ENCODE measurements at regions not wholly inside any gene's neighbourhood (a gene's known extent, or its start where the extent isn't known, plus 50 kb on each side); places are given as distances from the start of the nearest gene placed in this dataset.

- ATAC-seq (replicated peaks; ENCODE audit: extremely low read depth, poor library complexity, severe bottlenecking) (no peak), DNase-seq (ENCODE audit: low spot score in 2 of 2) (no peak)
- Mint-ChIP-seq H3K27ac (ENCODE audit: low read depth) (no peak overlapping the region), H3K4me3 (no peak overlapping the region), H3K27me3 (peaks cover 4% of the 10 kb centered on the region), H3K9me3 (peaks cover 20% of the 10 kb centered on the region), H3K4me1 (no peaks in the 10 kb centered on the region), H3K36me3 (ENCODE audit: insufficient read depth) (no peaks in the 10 kb centered on the region)
Observed at GRCh38 chr2:217379807-217380206, 519.9 kb upstream of the TNP1 start.

GRCh38 chr2:217372794-217373193, 512.9 kb upstream of the TNP1 start:
- H3K4me3 Mint-ChIP-seq: no peak overlapping the region
- H3K4me1 Mint-ChIP-seq: no peaks in the 10 kb centered on the region
- H3K9me3 Mint-ChIP-seq: peaks cover 16% of the 10 kb centered on the region
- DNase-seq (ENCODE audit: low spot score in 2 of 2): no peak
- no peak for ATAC-seq (replicated peaks; ENCODE audit: extremely low read depth, poor library complexity, severe bottlenecking)
- no peak overlapping the region for H3K27ac Mint-ChIP-seq (ENCODE audit: low read depth)
- no peaks in the 10 kb centered on the region for H3K36me3 Mint-ChIP-seq (ENCODE audit: insufficient read depth)
- H3K27me3 Mint-ChIP-seq: no peaks in the 10 kb centered on the region

GRCh38 chr2:217371781-217372213, 511.9 kb upstream of the TNP1 start:
- DNase-seq (ENCODE audit: low spot score in 2 of 2) (no peak), ATAC-seq (replicated peaks; ENCODE audit: extremely low read depth, poor library complexity, severe bottlenecking) (no peak)
- no peaks in the 10 kb centered on the region for H3K36me3 Mint-ChIP-seq (ENCODE audit: insufficient read depth)
- H3K4me3 Mint-ChIP-seq: no peak overlapping the region
- no peak overlapping the region for H3K27ac Mint-ChIP-seq (ENCODE audit: low read depth)
- peaks cover 10% of the 10 kb centered on the region for H3K9me3 Mint-ChIP-seq
- no peaks in the 10 kb centered on the region for H3K4me1 Mint-ChIP-seq
- H3K27me3 Mint-ChIP-seq: no peaks in the 10 kb centered on the region

GRCh38 chr2:217370391-217370790, 510.5 kb upstream of the TNP1 start:
- no peaks in the 10 kb centered on the region for H3K4me1 Mint-ChIP-seq
- H3K27me3 Mint-ChIP-seq: no peaks in the 10 kb centered on the region
- ATAC-seq (replicated peaks; ENCODE audit: extremely low read depth, poor library complexity, severe bottlenecking): no peak
- no peaks in the 10 kb centered on the region for H3K9me3 Mint-ChIP-seq
- H3K4me3 Mint-ChIP-seq: no peak overlapping the region
- H3K27ac Mint-ChIP-seq (ENCODE audit: low read depth): no peak overlapping the region
- no peak for DNase-seq (ENCODE audit: low spot score in 2 of 2)
- H3K36me3 Mint-ChIP-seq (ENCODE audit: insufficient read depth): no peaks in the 10 kb centered on the region

GRCh38 chr2:217367464-217367863, 507.6 kb upstream of the TNP1 start:
- Mint-ChIP-seq H3K27me3 (no peaks in the 10 kb centered on the region), H3K36me3 (ENCODE audit: insufficient read depth) (no peaks in the 10 kb centered on the region), H3K9me3 (no peaks in the 10 kb centered on the region), H3K27ac (ENCODE audit: low read depth) (no peak overlapping the region), H3K4me3 (no peak overlapping the region), H3K4me1 (no peaks in the 10 kb centered on the region)
- DNase-seq (ENCODE audit: low spot score in 2 of 2) (no peak), ATAC-seq (replicated peaks; ENCODE audit: extremely low read depth, poor library complexity, severe bottlenecking) (no peak)

GRCh38 chr2:217366966-217367365, 507.1 kb upstream of the TNP1 start:
- H3K4me3 Mint-ChIP-seq: no peak overlapping the region
- ATAC-seq (replicated peaks; ENCODE audit: extremely low read depth, poor library complexity, severe bottlenecking) (no peak), DNase-seq (ENCODE audit: low spot score in 2 of 2) (no peak)
- no peaks in the 10 kb centered on the region for H3K4me1 Mint-ChIP-seq
- H3K9me3 Mint-ChIP-seq: no peaks in the 10 kb centered on the region
- H3K36me3 Mint-ChIP-seq (ENCODE audit: insufficient read depth): no peaks in the 10 kb centered on the region
- H3K27me3 Mint-ChIP-seq: no peaks in the 10 kb centered on the region
- no peak overlapping the region for H3K27ac Mint-ChIP-seq (ENCODE audit: low read depth)

GRCh38 chr2:217366266-217366895, 506.5 kb upstream of the TNP1 start:
- no peak for ATAC-seq (replicated peaks; ENCODE audit: extremely low read depth, poor library complexity, severe bottlenecking)
- H3K36me3 Mint-ChIP-seq (ENCODE audit: insufficient read depth): no peaks in the 10 kb centered on the region
- H3K4me1 Mint-ChIP-seq: no peaks in the 10 kb centered on the region
- no peaks in the 10 kb centered on the region for H3K27me3 Mint-ChIP-seq
- no peaks in the 10 kb centered on the region for H3K9me3 Mint-ChIP-seq
- no peak for DNase-seq (ENCODE audit: low spot score in 2 of 2)
- no peak overlapping the region for H3K4me3 Mint-ChIP-seq
- no peak overlapping the region for H3K27ac Mint-ChIP-seq (ENCODE audit: low read depth)

- no peak overlapping the region for H3K27ac Mint-ChIP-seq (ENCODE audit: low read depth)
- no peaks in the 10 kb centered on the region for H3K4me1 Mint-ChIP-seq
- H3K4me3 Mint-ChIP-seq: no peak overlapping the region
- ATAC-seq (replicated peaks; ENCODE audit: extremely low read depth, poor library complexity, severe bottlenecking): no peak
- H3K27me3 Mint-ChIP-seq: no peaks in the 10 kb centered on the region
- H3K9me3 Mint-ChIP-seq: no peaks in the 10 kb centered on the region
- H3K36me3 Mint-ChIP-seq (ENCODE audit: insufficient read depth): no peaks in the 10 kb centered on the region
- no peak for DNase-seq (ENCODE audit: low spot score in 2 of 2)
Observed at GRCh38 chr2:217365656-217366055, 505.8 kb upstream of the TNP1 start.

- no peaks in the 10 kb centered on the region for H3K36me3 Mint-ChIP-seq (ENCODE audit: insufficient read depth)
- H3K4me3 Mint-ChIP-seq: no peak overlapping the region
- DNase-seq (ENCODE audit: low spot score in 2 of 2): no peak
- no peaks in the 10 kb centered on the region for H3K9me3 Mint-ChIP-seq
- H3K4me1 Mint-ChIP-seq: no peaks in the 10 kb centered on the region
- H3K27me3 Mint-ChIP-seq: no peaks in the 10 kb centered on the region
- H3K27ac Mint-ChIP-seq (ENCODE audit: low read depth): no peak overlapping the region
- ATAC-seq (replicated peaks; ENCODE audit: extremely low read depth, poor library complexity, severe bottlenecking): no peak
Observed at GRCh38 chr2:217364224-217364623, 504.4 kb upstream of the TNP1 start.

GRCh38 chr2:217363470-217363869, 503.6 kb upstream of the TNP1 start:
- Mint-ChIP-seq H3K9me3 (no peaks in the 10 kb centered on the region), H3K4me1 (no peaks in the 10 kb centered on the region), H3K36me3 (ENCODE audit: insufficient read depth) (no peaks in the 10 kb centered on the region), H3K4me3 (no peak overlapping the region), H3K27ac (ENCODE audit: low read depth) (no peak overlapping the region), H3K27me3 (no peaks in the 10 kb centered on the region)
- DNase-seq (ENCODE audit: low spot score in 2 of 2): no peak
- ATAC-seq (replicated peaks; ENCODE audit: extremely low read depth, poor library complexity, severe bottlenecking): no peak

GRCh38 chr2:217362710-217363109, 502.8 kb upstream of the TNP1 start:
- Mint-ChIP-seq H3K27ac (ENCODE audit: low read depth) (no peak overlapping the region), H3K27me3 (no peaks in the 10 kb centered on the region), H3K4me3 (no peak overlapping the region), H3K36me3 (ENCODE audit: insufficient read depth) (no peaks in the 10 kb centered on the region), H3K4me1 (no peaks in the 10 kb centered on the region), H3K9me3 (no peaks in the 10 kb centered on the region)
- ATAC-seq (replicated peaks; ENCODE audit: extremely low read depth, poor library complexity, severe bottlenecking) (no peak), DNase-seq (ENCODE audit: low spot score in 2 of 2) (no peak)

GRCh38 chr2:217362286-217362685, 502.4 kb upstream of the TNP1 start:
- ATAC-seq (replicated peaks; ENCODE audit: extremely low read depth, poor library complexity, severe bottlenecking): no peak
- Mint-ChIP-seq H3K4me3 (no peak overlapping the region), H3K27ac (ENCODE audit: low read depth) (no peak overlapping the region), H3K36me3 (ENCODE audit: insufficient read depth) (no peaks in the 10 kb centered on the region), H3K9me3 (no peaks in the 10 kb centered on the region), H3K27me3 (no peaks in the 10 kb centered on the region), H3K4me1 (no peaks in the 10 kb centered on the region)
- DNase-seq (ENCODE audit: low spot score in 2 of 2): no peak

GRCh38 chr2:217361483-217361880, 501.6 kb upstream of the TNP1 start:
- Mint-ChIP-seq H3K27me3 (no peaks in the 10 kb centered on the region), H3K4me1 (no peaks in the 10 kb centered on the region), H3K9me3 (no peaks in the 10 kb centered on the region), H3K27ac (ENCODE audit: low read depth) (no peak overlapping the region), H3K36me3 (ENCODE audit: insufficient read depth) (no peaks in the 10 kb centered on the region), H3K4me3 (no peak overlapping the region)
- ATAC-seq (replicated peaks; ENCODE audit: extremely low read depth, poor library complexity, severe bottlenecking) (no peak), DNase-seq (ENCODE audit: low spot score in 2 of 2) (no peak)
